GM21576 (cell line): ENCODE measurements at regions not wholly inside any gene's neighbourhood (a gene's known extent, or its start where the extent isn't known, plus 50 kb on each side); places are given as distances from the start of the nearest gene placed in this dataset.

Experiments
- ATAC-seq: cut with Tn5 transposase; IDR thresholded peaks from one replicate; pipeline ENCODE4 v1.9.1; 2021; ENCODE audit warnings: mild to moderate bottlenecking, moderate library complexity; ENCODE audit not compliant: unreplicated experiment

DNA sequence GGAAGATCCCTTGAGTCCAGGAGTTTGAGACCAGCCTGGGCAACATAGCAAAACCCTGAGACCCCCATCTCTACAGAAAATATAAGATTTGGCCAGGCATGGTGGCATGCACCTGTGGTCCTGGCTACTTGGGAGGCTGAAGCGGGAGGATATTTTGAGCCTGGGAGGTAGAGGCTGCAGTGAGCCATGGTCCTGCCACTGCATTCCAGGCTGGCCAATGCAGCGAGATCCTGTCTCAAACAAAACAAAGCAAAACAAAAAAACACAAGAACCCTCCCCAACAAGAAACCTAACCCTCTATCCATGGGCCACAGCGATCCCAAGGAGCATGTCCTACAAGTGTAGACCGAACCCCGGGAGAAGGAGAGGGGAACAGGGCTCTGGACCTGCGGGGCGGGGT is 133.3 kb downstream of the MGAT5B start:
- ATAC-seq, result no peak

GRCh38 chr17:77002103-77003045 is 134.2 kb downstream of the MGAT5B start:
- ATAC-seq, result no peak

DNA sequence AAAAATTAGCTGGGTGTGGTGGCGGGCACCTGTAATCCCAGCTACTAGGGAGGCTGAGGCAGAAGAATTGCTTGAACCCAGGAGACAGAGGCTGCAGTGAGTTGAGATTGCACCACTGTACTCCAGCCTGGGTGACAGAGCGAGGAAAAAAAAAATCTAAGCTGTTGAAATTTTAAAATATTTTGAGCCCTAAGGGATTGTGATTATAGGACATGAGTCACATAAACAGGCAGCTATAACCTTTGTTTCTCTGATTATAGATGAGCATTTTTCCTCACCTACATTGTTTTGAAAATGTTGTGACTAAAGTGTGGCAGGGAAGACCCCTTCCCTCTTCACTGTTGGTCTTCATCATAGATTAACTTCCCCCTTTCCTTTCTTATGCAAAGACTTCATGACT is 135.5 kb downstream of the MGAT5B start:
- no peak for ATAC-seq

DNA sequence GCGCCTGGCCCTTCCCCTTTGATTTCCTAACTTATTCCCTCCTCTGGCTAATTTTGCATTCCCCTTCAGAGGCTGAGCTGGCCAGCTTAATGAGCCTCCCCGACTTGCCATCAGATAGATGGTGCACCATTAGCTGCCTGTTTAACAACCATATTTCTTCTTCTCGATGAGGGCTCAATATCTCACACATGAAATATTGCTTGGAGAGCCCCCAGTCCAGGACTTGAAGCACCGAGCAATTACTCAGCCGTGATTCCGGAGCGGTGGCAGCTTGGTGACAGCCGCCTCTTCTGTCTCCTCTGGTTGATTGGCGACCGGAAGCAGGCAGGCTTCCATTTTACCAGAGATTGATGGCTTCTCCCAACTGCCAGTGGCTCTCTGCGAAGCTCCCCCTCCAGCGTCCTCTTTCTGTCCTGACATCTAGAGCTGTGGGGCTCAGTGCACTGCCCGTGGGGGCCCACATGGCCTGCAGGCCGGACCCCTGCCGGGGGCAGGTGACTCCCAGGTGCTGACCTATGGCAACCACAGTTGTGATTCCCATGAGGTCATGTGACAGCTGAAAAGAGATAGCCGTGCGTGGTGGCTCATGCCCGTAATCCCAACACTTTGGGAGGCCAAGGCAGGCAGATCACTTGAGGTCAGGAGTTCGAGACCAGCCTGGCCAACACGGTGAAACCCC is 133.7 kb upstream of the SEC14L1 start:
- no peak for ATAC-seq

DNA sequence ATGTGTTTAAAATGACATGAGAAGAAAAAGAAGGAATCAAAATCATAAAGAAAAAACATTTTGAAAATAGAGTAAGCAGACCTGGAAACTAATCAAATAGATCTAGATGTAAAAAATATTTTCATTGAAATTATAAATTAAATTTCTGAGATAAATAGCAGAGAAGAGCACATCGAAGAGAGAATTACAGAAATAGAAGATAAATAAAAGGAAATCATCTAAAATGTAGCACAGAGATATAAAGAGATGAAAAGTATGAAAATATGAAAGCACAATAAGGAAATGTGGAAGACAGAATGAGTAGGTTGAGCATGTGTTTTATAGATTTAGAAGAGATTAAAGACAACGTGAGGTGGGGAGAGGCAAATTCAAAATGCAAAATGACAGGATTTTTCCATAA is 130.9 kb upstream of the SEC14L1 start:
- no peak for ATAC-seq

DNA sequence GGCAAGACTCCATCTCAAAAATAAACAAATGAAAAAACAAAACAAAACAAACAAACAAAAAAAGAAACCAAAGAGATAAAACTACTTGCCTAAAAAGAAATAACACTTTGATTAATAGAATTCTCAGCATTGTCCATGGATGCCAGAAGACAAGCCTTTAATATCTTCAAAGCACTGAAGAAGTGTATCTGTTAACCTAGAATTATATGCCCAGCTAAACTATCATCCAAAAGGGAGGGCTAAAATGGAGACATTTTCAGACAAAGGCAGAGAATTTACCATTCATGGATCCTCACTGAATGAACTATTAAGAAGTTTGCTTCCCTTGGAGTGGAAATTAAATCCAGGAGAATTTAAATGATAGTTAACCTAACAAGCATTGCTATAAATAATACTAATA is 130.1 kb upstream of the SEC14L1 start:
- ATAC-seq, result no peak

DNA sequence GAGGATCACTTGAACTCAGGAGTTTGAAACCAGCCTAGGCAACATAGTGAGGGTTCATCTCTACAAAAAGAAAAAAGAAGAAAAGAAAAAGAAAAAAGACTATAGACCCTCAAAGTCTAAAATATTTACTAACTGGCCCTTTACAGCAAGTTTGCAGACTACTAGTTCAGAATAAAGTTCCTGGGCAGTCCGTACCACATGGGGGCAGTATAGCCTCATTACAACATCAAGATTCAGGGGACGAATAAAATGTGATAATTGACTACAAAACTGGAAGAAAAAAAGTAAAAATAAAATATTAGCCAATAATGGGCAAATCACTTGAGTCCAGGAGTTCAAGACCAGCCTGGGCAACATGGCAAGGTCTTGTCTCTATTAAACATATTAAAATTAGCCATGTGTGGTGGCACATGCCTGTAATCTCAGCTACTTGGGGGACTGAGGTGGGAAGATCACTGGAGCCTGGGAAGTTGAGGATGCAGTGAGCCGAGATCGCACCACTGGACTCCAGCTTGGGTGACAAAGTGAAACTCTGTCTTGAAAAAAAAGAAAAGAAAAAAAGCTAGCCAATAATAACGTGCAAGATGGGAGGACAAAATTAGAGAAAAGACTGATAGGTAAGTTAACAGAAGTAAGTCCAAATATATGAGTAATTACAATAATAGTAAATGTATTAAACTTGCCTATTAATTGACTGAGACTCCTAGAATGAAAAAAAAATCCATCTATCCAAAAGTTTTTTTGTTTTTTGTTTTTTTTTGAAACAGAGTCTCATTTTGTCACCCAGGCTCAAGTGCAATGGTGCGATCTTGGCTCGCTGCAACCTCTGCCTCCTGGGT is 129.4 kb upstream of the SEC14L1 start:
- no peak for ATAC-seq

DNA sequence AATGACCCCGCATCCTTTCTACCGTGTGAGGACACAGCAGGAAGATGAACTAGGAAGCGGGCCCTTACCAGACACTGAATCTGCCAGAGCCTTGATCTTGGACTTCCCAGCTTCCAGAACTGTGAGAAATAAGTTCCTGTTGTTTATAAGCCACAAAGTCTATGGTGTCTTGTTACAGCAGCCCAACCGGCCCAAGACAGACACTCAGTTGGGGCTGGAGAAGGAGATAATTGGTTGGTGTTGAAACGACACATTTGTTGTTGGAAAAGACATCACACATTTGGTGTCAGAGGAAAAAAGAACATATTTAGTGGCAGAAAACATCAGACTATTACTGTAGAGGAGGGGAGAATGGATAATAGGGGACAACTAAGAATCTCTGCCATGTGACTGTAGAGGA is 122.3 kb upstream of the SEC14L1 start:
- ATAC-seq, result no peak

DNA sequence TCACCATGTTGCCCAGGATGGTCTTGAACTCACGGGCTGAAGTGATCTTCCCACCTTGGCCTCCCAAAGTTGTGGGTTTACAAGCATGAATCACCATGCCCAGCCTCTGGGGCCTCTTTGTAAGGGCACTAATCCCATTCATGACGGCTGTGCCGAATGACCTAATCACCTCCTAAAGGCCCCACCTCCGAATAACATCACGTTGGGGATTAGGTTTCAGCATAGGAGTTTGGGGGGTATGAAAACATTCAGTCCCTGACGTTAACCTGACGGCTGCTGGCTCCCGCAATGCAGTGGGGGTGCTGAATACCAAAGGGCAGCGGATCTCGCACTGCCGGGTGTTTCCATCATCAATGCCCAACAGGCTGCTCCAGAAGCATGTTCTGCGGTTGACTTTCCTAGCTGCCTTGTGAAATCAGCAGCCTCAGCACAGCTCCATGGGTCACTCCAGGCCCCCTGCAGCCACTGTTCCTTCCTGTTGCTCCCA is 120.8 kb upstream of the SEC14L1 start:
- no peak for ATAC-seq

GRCh38 chr17:77020973-77021372 is 119.8 kb upstream of the SEC14L1 start:
- no peak for ATAC-seq

- ATAC-seq, result no peak
Observed at GRCh38 chr17:77022766-77023165, 118.0 kb upstream of the SEC14L1 start.

DNA sequence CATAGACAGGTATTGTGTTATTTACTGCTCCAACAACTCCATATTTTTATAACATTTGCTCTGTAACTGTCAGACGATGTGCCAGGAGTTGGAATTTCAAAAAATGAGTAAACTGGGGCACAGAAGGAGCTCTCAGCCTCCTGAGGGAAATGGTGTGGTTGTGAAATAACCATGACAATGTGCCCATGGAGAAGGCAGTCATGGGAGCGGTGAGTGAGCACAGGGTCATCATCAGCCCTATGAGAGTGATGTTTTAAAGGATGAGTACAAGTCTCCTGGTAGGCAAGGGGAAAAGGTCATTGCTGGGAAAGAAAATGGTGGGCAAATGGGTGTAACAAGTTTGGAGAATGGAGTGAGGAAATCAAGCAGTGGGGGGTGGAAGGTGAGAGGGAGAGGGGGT is 115.0 kb upstream of the SEC14L1 start:
- no peak for ATAC-seq

GRCh38 chr17:77027271-77027889 is 113.4 kb upstream of the SEC14L1 start:
- no peak for ATAC-seq

DNA sequence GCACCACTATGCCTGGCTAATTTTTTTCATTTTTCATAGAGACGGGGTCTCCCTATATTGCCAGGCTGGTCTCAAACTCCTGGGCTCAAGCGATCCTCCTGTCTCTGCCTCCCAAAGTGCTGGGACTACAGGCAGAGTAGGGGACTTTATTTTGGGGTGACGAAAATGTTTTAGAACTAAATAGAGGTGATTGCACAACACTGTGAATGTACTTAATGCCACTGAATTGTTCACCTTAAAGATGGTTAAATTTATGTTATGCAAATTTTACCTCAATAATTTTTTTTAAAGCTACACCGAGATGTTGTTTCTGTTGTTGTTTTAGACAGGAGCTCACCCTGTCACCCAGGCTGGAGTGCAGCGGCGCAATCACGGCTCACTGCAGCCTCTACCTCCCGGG is 111.9 kb upstream of the SEC14L1 start:
- no peak for ATAC-seq

- no peak for ATAC-seq
Observed at GRCh38 chr17:77032929-77033328, 107.8 kb upstream of the SEC14L1 start.

GRCh38 chr17:77033892-77034404 is 106.8 kb upstream of the SEC14L1 start:
- ATAC-seq, result no peak

GRCh38 chr17:77034677-77035424 is 105.9 kb upstream of the SEC14L1 start:
- no peak for ATAC-seq

- ATAC-seq, result no peak
Observed at GRCh38 chr17:77035526-77035925, 105.2 kb upstream of the SEC14L1 start.

GRCh38 chr17:77036136-77036840 is 104.5 kb upstream of the SEC14L1 start:
- ATAC-seq, result no peak
